ENCODE measurements at regions not wholly inside any gene's neighbourhood (a gene's known extent, or its start where the extent isn't known, plus 50 kb on each side); places are given as distances from the start of the nearest gene placed in this dataset.
"Not testable (repeated sequence)": the region's sequence is repeated elsewhere in the genome, so short reads cannot be mapped to it uniquely, and the experiment has no call there.

- DNase-seq (ENCODE audit: low read depth): no peak
These were observed 614.5 kb downstream of the MAT2B start for GRCh38 chr5:164119806-164120447.

GRCh38 chr5:164127527-164127926 is 622.1 kb downstream of the MAT2B start:
- no peak for DNase-seq (ENCODE audit: low read depth)

- DNase-seq (ENCODE audit: low read depth): no peak
These were observed 626.9 kb downstream of the MAT2B start for GRCh38 chr5:164132358-164132757.

GRCh38 chr5:164137095-164137494 is 631.7 kb downstream of the MAT2B start:
- DNase-seq (ENCODE audit: low read depth): no peak

GRCh38 chr5:164139423-164139822 is 634.0 kb downstream of the MAT2B start:
- no peak for DNase-seq (ENCODE audit: low read depth)

DNA sequence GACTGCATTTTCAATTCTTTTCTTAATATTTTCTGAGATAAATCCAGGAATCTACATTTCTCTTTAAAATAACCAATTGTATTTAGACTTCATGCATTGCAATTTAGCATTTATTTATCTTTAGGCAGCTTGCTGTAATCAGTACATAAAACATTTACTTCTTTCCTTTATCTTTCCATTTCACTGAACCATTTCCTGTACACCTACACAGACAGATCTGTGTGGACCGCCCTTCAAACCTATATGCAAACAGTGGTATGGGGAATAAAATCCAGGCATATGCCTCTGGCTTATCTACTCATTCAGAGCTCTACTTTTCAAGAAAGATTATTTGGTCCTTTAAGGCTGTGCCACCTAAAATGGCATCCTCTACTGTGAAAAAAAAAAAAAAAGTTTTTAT is 640.0 kb downstream of the MAT2B start:
- no peak for DNase-seq (ENCODE audit: low read depth)

DNA sequence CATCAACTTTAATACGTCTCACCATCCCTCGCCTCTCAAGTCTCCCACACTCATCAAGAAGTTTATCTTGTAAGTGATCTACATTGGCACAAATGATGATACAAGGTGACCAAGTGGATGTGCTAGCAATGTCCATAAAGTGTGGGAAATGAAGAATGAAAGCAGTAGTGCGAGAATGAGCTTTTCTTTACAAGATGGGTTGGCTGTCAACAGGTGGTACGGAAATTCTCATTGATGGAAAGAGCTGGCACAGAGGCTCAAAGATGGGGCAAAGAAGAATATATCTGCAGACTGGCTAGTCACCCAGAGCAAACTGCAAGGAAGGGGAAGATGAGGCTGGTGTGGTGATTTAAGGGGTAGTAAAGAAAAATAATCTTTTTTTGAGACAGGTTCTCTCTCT is 640.8 kb downstream of the MAT2B start:
- DNase-seq (ENCODE audit: low read depth): no peak

- DNase-seq (ENCODE audit: low read depth): no peak
These were observed 642.9 kb downstream of the MAT2B start for GRCh38 chr5:164148292-164148691.

- DNase-seq (ENCODE audit: low read depth): not testable (repeated sequence)
These were observed 647.1 kb downstream of the MAT2B start for GRCh38 chr5:164152539-164152938.

GRCh38 chr5:164153469-164154172 is 648.2 kb downstream of the MAT2B start:
- no peak for DNase-seq (ENCODE audit: low read depth)

DNA sequence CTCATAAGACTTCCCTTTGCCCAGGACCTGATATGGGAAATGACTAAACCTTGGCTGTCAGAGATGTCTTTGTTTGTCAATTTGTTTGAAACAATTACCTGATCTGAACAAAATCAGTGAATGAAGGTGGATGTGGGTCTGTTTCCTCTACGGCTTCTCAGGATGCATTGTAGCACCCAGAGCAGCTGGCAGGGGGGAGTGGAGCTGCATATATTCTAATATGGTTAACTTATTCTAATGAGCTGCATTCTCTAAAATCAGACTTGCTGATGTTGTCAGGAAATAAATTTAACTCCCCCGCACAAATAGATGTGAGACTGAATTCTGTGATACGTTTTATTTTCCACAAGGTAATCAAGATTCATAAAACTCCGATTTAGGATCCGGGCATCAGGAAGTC is 665.4 kb downstream of the MAT2B start:
- DNase-seq (ENCODE audit: low read depth): no peak

GRCh38 chr5:164175083-164175482 is 669.7 kb downstream of the MAT2B start:
- DNase-seq (ENCODE audit: low read depth): no peak

DNA sequence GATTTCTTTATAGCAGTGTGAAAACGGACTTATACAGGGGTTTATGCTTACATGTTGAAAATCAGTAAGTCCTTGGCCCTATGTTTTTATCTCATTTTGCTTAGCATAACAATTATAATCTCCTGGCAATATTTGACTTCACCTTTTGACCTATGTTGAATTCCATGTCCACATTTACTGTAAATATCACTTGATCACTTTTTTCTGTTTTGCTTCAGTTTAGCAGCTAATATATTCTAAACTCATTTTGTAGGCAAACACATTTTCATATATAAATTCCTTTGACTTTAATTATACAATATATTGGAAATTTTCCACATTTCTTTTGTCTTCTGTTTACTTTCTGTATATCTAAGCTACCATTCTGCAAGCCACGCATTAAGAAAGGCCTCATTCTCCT is 674.0 kb downstream of the MAT2B start:
- DNase-seq (ENCODE audit: low read depth): no peak

DNA sequence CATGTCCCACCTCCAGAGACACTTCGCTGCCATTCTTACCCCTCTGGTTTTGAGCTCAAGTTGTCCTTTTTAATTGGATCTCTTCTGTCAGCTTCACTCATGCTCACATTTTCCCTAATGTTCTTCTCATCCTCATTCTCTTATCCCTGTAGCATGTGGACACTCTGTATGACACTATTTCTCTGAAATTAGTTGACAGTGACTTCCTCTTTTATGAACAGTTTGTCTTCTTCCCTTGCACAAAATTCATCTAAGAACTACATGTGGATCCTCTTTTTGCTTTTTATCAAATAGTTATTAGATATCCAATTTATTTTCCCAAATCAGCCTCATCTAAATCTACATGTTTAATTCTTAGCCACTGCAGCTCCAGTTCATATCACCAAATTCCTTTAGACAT is 676.2 kb downstream of the MAT2B start:
- no peak for DNase-seq (ENCODE audit: low read depth)

GRCh38 chr5:164184158-164184557 is 678.7 kb downstream of the MAT2B start:
- DNase-seq (ENCODE audit: low read depth): no peak

DNA sequence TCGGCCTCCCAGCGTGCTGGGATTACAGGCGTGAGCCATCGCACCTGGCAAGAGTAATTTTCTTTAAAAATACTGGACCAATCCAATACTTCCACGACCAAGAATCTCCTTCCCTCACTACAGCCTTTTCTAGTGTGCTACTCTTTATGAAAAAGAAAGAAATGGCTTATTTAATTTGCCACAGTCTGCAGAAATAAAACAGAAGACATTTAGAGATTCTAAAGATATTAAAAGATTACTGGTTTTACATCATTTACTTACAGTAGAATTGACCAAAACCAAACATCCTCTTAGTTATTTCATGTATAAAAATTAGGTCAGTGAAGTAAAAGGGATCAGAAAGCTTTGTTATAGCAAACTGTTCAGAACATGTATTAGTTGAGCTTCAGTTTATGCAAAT is 679.6 kb downstream of the MAT2B start:
- DNase-seq (ENCODE audit: low read depth): no peak

DNA sequence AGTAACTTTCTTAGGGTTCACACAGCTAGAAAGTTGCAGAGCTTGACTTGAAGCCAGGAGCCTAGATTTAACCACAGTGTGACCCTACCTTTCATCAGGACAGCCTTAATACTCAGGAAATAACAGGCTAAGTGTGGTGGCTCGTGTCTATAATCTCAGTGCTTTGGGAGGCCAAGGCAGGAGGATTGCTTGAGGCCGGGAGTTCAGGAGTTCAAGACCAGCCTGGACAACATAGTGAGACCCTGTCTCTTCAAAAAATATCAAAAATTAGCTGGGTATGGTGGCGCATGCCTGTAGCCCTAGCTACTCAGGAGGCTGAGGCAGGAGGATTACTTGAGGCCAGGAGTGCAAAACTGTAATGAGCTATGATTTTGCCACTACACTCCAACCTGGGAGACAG is 681.1 kb downstream of the MAT2B start:
- no peak for DNase-seq (ENCODE audit: low read depth)

- no peak for DNase-seq (ENCODE audit: low read depth)
These were observed 682.4 kb downstream of the MAT2B start for GRCh38 chr5:164187785-164188184.

DNA sequence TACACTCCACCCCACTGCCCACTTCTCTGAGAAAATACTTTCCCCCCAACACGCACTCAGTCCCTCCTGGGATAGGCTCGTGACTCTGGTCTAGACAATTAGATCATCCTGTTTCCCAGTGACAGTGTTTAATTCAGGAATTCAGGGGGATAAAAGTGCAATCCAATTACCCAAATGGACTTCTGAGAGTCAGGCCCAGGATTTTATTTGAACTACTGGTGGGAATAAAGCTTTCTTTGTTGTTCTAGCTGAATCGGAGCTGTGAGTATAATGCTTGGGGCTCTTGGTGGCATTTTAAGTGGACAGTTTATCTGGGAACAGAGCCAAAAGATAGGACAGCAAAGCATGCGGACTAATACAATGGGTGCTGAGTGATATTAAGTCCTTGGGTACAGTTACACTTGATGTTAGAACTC is 683.3 kb downstream of the MAT2B start:
- no peak for DNase-seq (ENCODE audit: low read depth)

DNA sequence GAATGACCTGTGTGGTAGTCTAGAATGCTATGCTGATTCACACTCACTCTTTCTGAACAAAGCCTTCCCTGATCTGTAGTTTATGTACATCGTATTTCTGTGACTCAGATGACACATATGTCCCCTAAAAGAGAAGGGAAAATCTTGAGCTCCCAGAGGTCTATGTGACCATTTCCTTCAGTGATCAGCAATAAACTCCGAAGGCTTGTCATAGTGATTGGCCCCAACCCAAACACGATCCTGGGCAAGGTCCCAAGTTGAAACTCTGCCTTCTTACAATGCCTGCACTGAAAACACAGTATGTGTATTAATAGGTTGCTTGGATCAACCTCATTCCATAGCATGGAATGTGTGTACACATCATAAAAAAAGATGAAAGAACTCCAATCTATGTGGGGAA is 685.8 kb downstream of the MAT2B start:
- no peak for DNase-seq (ENCODE audit: low read depth)

- no peak for DNase-seq (ENCODE audit: low read depth)
These were observed 696.9 kb downstream of the MAT2B start for GRCh38 chr5:164202338-164202737.

DNA sequence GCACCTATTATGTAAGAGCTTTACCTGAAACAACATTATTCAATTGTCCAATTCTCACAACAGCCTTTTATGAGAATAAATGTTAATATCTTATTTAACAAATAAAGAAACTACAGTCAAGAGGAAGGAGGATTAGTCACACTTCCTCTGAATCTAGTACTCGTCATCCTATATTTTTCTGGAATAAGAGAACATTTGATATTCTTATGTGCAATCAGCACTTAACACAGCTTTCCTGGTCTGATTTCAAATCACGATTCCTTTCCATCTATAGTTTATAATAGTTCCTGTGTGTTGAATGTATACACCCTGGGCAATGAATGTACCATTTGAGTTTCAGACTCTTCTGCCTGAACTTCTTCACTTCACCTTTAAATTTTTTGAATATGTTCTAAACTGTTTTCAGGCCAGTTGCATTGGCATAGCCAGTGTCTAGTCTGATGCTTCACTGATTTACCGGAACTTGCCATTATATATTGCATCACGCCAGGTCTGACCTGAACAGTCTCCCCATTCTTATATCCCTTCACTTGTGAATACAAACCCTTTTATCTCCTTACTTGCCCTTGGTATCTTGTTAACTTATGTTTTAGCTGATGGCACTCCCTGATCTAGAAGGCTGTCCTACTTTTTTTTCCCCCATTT is 698.3 kb downstream of the MAT2B start:
- DNase-seq (ENCODE audit: low read depth): no peak

DNA sequence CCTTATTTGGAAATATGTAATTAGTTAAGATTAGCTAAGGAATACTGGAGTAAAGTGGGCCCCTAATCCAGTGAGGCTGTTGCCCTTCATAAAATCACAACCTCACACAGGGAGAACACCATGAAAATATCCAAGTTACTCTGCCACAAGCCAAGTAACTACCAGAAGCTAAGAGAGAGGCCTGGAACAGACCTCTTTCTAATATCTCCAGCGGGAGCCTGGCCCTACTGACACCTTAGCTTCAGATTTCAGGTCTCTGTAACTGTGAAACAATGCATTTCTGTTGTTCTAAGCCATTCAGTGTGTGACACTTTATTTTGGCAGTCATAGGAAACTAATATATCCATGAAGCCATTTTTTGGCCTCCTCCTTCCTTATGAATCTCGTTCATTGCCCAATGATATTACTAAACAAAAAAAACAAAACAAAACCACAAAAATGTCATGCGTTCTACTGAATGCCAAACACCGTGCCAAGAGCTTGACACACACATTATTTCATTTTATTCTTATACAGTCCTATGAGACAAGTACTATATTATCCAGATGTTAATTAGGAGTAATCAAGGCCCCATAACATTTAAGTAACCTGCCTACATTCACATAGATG is 699.0 kb downstream of the MAT2B start:
- no peak for DNase-seq (ENCODE audit: low read depth)
